PFSK-1 (cell line): ENCODE measurements at regions not wholly inside any gene's neighbourhood (a gene's known extent, or its start where the extent isn't known, plus 50 kb on each side); places are given as distances from the start of the nearest gene placed in this dataset.

Experiments
- FOXP2 ChIP-seq: optimal IDR thresholded peaks from 2 replicates; pipeline ENCODE3; 2011; ENCODE audit warnings: borderline replicate concordance, control low read depth, inconsistent platforms; ENCODE audit not compliant: insufficient read depth; ENCODE audit errors: extremely low read length, extremely low read depth
- POLR2AphosphoS5 ChIP-seq: IDR thresholded peaks from 2 replicates; pipeline ENCODE4 v1.6.1; 2012; ENCODE audit warnings: low read depth, mild to moderate bottlenecking, control low read depth, low read length, moderate library complexity
- REST ChIP-seq, 2 experiments: IDR thresholded peaks; 2 replicates each; pipeline versions ENCODE4 v1.6.1 to v1.8.0; 2011 to 2012; ENCODE audit warnings: low read depth in 2 of 2, low read length in 2 of 2, control low read depth in 1 of 2, inconsistent platforms in 1 of 2, mild to moderate bottlenecking in 1 of 2, moderate library complexity in 1 of 2; ENCODE audit not compliant: insufficient read depth in 1 of 2
- SIN3A ChIP-seq: IDR thresholded peaks from 2 replicates; pipeline ENCODE4 v1.6.1; 2012; ENCODE audit warnings: mild to moderate bottlenecking, low read length, moderate library complexity, borderline replicate concordance; ENCODE audit not compliant: insufficient read depth
- TAF1 ChIP-seq: IDR thresholded peaks from 2 replicates; pipeline ENCODE4 v1.6.1; 2012; ENCODE audit warnings: low read length, control low read depth, borderline replicate concordance; ENCODE audit not compliant: insufficient read depth

GRCh38 chr11:133638921-133639320 is 106.6 kb upstream of the OPCML start:
- no peak for TF ChIP-seq SIN3A
- TF ChIP-seq FOXP2 = no peak
- TF ChIP-seq POLR2AphosphoS5 = no peak
- TF ChIP-seq REST (IDR thresholded peaks at IDR 0.05; ENCODE audit: insufficient read depth in 1 of 2, low read depth in 2 of 2, low read length in 2 of 2) = no peak
- no peak for TF ChIP-seq TAF1

- TF ChIP-seq REST (IDR thresholded peaks at IDR 0.05; ENCODE audit: insufficient read depth in 1 of 2, low read depth in 2 of 2, low read length in 2 of 2) (no peak), POLR2AphosphoS5 (no peak), SIN3A (no peak), TAF1 (no peak), FOXP2 (no peak)
Observed at GRCh38 chr11:133636711-133637355, 104.5 kb upstream of the OPCML start.

- TF ChIP-seq REST (IDR thresholded peaks at IDR 0.05; ENCODE audit: insufficient read depth in 1 of 2, low read depth in 2 of 2, low read length in 2 of 2) (no peak), FOXP2 (no peak), TAF1 (no peak), SIN3A (no peak), POLR2AphosphoS5 (no peak)
Observed at GRCh38 chr11:133635244-133635739, 103.0 kb upstream of the OPCML start.

GRCh38 chr11:133621611-133622010 is 89.3 kb upstream of the OPCML start:
- no peak for TF ChIP-seq POLR2AphosphoS5
- no peak for TF ChIP-seq SIN3A
- TF ChIP-seq TAF1 = no peak
- TF ChIP-seq REST (IDR thresholded peaks at IDR 0.05; ENCODE audit: insufficient read depth in 1 of 2, low read depth in 2 of 2, low read length in 2 of 2) = no peak
- TF ChIP-seq FOXP2 = no peak

- no peak for TF ChIP-seq REST (IDR thresholded peaks at IDR 0.05; ENCODE audit: insufficient read depth in 1 of 2, low read depth in 2 of 2, low read length in 2 of 2)
- no peak for TF ChIP-seq TAF1
- TF ChIP-seq POLR2AphosphoS5 = no peak
- no peak for TF ChIP-seq SIN3A
- no peak for TF ChIP-seq FOXP2
Observed at GRCh38 chr11:133619973-133620372, 87.7 kb upstream of the OPCML start.
